Kidney (tissue), 13 donors: ENCODE measurements at regions not wholly inside any gene's neighbourhood (a gene's known extent, or its start where the extent isn't known, plus 50 kb on each side); places are given as distances from the start of the nearest gene placed in this dataset.

Experiments used
- DNase-seq, 5 donors: peaks; one replicate each; pipeline ENCODE4 v3.0.0-alpha.2; 2013 to 2020
- FAIRE-seq: peaks from 2 replicates; lab custom pipeline; 2012; peaks lifted over from hg19 to GRCh38; lab: Jason Lieb, UNC
- H3K27ac ChIP-seq, 2 donors: one replicate each; pipeline ENCODE4 v1.7.0; 2013; ENCODE audit warnings: low read depth in 2 of 2, low read length in 2 of 2, inconsistent platforms in 1 of 2
- H3K27me3 ChIP-seq: one replicate; pipeline ENCODE4 v1.7.1; 2013; ENCODE audit warnings: low read length, inconsistent platforms; ENCODE audit not compliant: control insufficient read depth, insufficient read depth
- H3K36me3 ChIP-seq, 3 donors: one replicate each; pipeline versions ENCODE4 v1.7.0 to v1.7.1; 2013; ENCODE audit warnings: low read length in 3 of 3, control low read depth in 1 of 3, inconsistent platforms in 1 of 3; ENCODE audit not compliant: insufficient read depth in 3 of 3, control insufficient read depth in 2 of 3
- H3K4me1 ChIP-seq, 3 donors: one replicate each; pipeline versions ENCODE4 v1.7.0 to v1.7.1; 2013; ENCODE audit warnings: low read length in 3 of 3, inconsistent platforms in 1 of 3, low read depth in 1 of 3; ENCODE audit not compliant: control insufficient read depth in 2 of 3, insufficient read depth in 2 of 3
- H3K4me3 ChIP-seq, 3 donors: one replicate each; pipeline versions ENCODE4 v1.7.0 to v1.8.1; 2013; ENCODE audit warnings: low read length in 3 of 3, control low read depth in 1 of 3, inconsistent platforms in 1 of 3
- H3K9ac ChIP-seq, 3 donors: one replicate each; pipeline versions ENCODE4 v1.7.0 to v1.7.1; 2013; ENCODE audit warnings: low read length in 3 of 3, control low read depth in 1 of 3, inconsistent platforms in 1 of 3
- H3K9me3 ChIP-seq, 3 donors: one replicate each; pipeline versions ENCODE4 v1.7.0 to v1.7.1; 2013; ENCODE audit warnings: low read length in 3 of 3, control low read depth in 1 of 3, inconsistent platforms in 1 of 3; ENCODE audit not compliant: control insufficient read depth in 2 of 3, insufficient read depth in 1 of 3
- CTCF ChIP-seq: IDR thresholded peaks from 3 replicates; pipeline ENCODE4 v1.5.1; 2012; ENCODE audit warnings: mild to moderate bottlenecking, moderate library complexity, borderline replicate concordance; ENCODE audit not compliant: insufficient read depth; ENCODE audit errors: extremely low read depth
- intact Hi-C: fragments of 100-400 bp; cut with DNase I; formaldehyde crosslinking; loops from one replicate; pipeline ENCODE4 v1.11.1; 2022
- donor health status: control.
- donor health status: control.
- donor health status: control.
- donor health status: control.
- donor health status: control.
- donor health status: DM: yes; HTN: yes; CAD: no.
- donor health status: Normal renal cell carcinoma (clear cell type).

GRCh38 chr5:176711883-176712282 is 64.6 kb downstream of the TSPAN17 start:
- Histone ChIP-seq H3K27me3 (no peaks in the 10 kb centered on the region), H3K4me3 (no peak overlapping the region)

GRCh38 chr5:176712546-176713304 is 65.4 kb downstream of the TSPAN17 start:
- H3K36me3 ChIP-seq = no peaks in the 10 kb centered on the region
- no peak overlapping the region for H3K9ac ChIP-seq
- no peak for TF ChIP-seq CTCF
- DNase-seq (no peak), FAIRE-seq (no peak)
- H3K4me1 ChIP-seq = no peaks in the 10 kb centered on the region
- H3K9me3 ChIP-seq = peaks cover 0 to 6% (median 0%) of the 10 kb centered on the region in 3 donors
- no peak overlapping the region for H3K4me3 ChIP-seq
- H3K27ac ChIP-seq = no peak overlapping the region
- intact Hi-C loops = no loop called here
- H3K27me3 ChIP-seq = no peaks in the 10 kb centered on the region

More at GRCh38 chr5:176711883-176712282, 64.6 kb downstream of the TSPAN17 start:
- no peak for TF ChIP-seq CTCF
- no peak overlapping the region for H3K9ac ChIP-seq
- FAIRE-seq = no peak
- H3K27ac ChIP-seq = no peak overlapping the region
- H3K36me3 ChIP-seq = no peaks in the 10 kb centered on the region
- intact Hi-C loops = no loop called here
- no peaks in the 10 kb centered on the region for H3K4me1 ChIP-seq
- DNase-seq = no peak
- H3K9me3 ChIP-seq = peaks cover 0 to 6% (median 0%) of the 10 kb centered on the region in 3 donors

GRCh38 chr5:176713409-176713808 is 66.1 kb downstream of the TSPAN17 start:
- H3K4me3 ChIP-seq = no peak overlapping the region
- TF ChIP-seq CTCF = no peak
- no peaks in the 10 kb centered on the region for H3K4me1 ChIP-seq
- H3K36me3 ChIP-seq = no peaks in the 10 kb centered on the region
- H3K27me3 ChIP-seq = no peaks in the 10 kb centered on the region
- H3K9me3 ChIP-seq = peaks cover 0 to 6% (median 0%) of the 10 kb centered on the region in 3 donors
- no peak overlapping the region for H3K9ac ChIP-seq
- intact Hi-C loops = no loop called here
- DNase-seq = no peak
- no peak overlapping the region for H3K27ac ChIP-seq
- FAIRE-seq = no peak

- H3K27me3 ChIP-seq = no peaks in the 10 kb centered on the region
Observed at GRCh38 chr5:176714067-176714466, 66.8 kb downstream of the TSPAN17 start.

More at GRCh38 chr5:176714067-176714466, 66.8 kb downstream of the TSPAN17 start:
- no peak for TF ChIP-seq CTCF
- FAIRE-seq (no peak), DNase-seq (no peak)
- Histone ChIP-seq H3K36me3 (no peaks in the 10 kb centered on the region), H3K27ac (no peak overlapping the region), H3K9me3 (peaks cover 0 to 6% (median 0%) of the 10 kb centered on the region in 3 donors), H3K9ac (no peak overlapping the region), H3K4me1 (no peaks in the 10 kb centered on the region), H3K4me3 (no peak overlapping the region)
- intact Hi-C loops = no loop called here
